ENCODE measurements at regions not wholly inside any gene's neighbourhood (a gene's known extent, or its start where the extent isn't known, plus 50 kb on each side); places are given as distances from the start of the nearest gene placed in this dataset.

DNA sequence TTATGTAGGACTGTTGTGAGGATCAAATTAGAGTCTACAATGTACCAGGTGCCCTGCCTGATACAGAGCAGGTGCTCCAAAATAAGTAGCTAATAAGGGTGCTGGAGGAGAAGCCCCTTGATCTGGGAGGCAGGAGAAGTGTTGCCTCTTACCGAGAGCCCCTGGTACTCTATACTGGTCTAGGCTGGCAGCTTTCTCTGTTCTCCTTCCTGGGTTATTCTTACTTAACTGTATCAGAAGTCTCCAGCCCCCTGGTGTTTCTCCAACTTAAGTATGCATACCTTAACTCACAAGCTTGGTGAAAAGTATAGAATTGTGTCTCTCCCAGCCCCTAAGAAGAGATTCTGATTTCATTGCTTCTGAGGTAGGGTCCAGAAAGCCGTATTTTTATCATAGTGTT is 254.9 kb downstream of the LRIG3 start:
- WGBS: 87% methylated on average over 2 of the region's 2 CpGs
- H3K9me3 ChIP-seq (ENCODE audit: control insufficient read depth in 4 of 4, low read length in 3 of 4): no peaks in the 10 kb centered on the region
- H3K27ac ChIP-seq (ENCODE audit: low read depth in 1 of 2, low read length in 2 of 2): no peak overlapping the region
- DNase-seq (ENCODE audit: low spot score): no peak
- TF ChIP-seq RXRA (IDR thresholded peaks at IDR 0.05) (no peak), EGR1 (IDR thresholded peaks at IDR 0.05; ENCODE audit: low read depth in 2 of 2) (no peak), NR2F2 (IDR thresholded peaks at IDR 0.05) (no peak), JUND (IDR thresholded peaks at IDR 0.05) (no peak), RAD21 (IDR thresholded peaks at IDR 0.05) (no peak), FOXA1 (IDR thresholded peaks at IDR 0.05) (no peak), GABPA (IDR thresholded peaks at IDR 0.05 in 1 of 2, conservative IDR thresholded peaks at IDR 0.05 in 1 of 2) (no peak)
- TF ChIP-seq, protein P1, sequence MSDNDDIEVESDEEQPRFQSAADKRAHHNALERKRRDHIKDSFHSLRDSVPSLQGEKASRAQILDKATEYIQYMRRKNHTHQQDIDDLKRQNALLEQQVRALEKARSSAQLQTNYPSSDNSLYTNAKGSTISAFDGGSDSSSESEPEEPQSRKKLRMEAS (IDR thresholded peaks at IDR 0.05): no peak
- TF ChIP-seq, protein P2, sequence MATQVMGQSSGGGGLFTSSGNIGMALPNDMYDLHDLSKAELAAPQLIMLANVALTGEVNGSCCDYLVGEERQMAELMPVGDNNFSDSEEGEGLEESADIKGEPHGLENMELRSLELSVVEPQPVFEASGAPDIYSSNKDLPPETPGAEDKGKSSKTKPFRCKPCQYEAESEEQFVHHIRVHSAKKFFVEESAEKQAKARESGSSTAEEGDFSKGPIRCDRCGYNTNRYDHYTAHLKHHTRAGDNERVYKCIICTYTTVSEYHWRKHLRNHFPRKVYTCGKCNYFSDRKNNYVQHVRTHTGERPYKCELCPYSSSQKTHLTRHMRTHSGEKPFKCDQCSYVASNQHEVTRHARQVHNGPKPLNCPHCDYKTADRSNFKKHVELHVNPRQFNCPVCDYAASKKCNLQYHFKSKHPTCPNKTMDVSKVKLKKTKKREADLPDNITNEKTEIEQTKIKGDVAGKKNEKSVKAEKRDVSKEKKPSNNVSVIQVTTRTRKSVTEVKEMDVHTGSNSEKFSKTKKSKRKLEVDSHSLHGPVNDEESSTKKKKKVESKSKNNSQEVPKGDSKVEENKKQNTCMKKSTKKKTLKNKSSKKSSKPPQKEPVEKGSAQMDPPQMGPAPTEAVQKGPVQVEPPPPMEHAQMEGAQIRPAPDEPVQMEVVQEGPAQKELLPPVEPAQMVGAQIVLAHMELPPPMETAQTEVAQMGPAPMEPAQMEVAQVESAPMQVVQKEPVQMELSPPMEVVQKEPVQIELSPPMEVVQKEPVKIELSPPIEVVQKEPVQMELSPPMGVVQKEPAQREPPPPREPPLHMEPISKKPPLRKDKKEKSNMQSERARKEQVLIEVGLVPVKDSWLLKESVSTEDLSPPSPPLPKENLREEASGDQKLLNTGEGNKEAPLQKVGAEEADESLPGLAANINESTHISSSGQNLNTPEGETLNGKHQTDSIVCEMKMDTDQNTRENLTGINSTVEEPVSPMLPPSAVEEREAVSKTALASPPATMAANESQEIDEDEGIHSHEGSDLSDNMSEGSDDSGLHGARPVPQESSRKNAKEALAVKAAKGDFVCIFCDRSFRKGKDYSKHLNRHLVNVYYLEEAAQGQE (IDR thresholded peaks at IDR 0.05): no peak
- H3K4me3 ChIP-seq (ENCODE audit: low read depth in 1 of 3, low read length in 3 of 3): no peak overlapping the region
- no peaks in the 10 kb centered on the region for H3K36me3 ChIP-seq (ENCODE audit: control insufficient read depth in 4 of 4, insufficient read depth in 3 of 4, low read depth in 1 of 4, low read length in 3 of 4)
- no peaks in the 10 kb centered on the region for H3K4me1 ChIP-seq (ENCODE audit: control insufficient read depth in 4 of 4, insufficient read depth in 4 of 4, low read length in 3 of 4)
- no peaks in the 10 kb centered on the region for H3K27me3 ChIP-seq (ENCODE audit: control insufficient read depth in 4 of 4, insufficient read depth in 4 of 4, low read length in 3 of 4)
- no peak overlapping the region for H3K9ac ChIP-seq (ENCODE audit: low read depth in 1 of 2, low read length in 2 of 2)

DNA sequence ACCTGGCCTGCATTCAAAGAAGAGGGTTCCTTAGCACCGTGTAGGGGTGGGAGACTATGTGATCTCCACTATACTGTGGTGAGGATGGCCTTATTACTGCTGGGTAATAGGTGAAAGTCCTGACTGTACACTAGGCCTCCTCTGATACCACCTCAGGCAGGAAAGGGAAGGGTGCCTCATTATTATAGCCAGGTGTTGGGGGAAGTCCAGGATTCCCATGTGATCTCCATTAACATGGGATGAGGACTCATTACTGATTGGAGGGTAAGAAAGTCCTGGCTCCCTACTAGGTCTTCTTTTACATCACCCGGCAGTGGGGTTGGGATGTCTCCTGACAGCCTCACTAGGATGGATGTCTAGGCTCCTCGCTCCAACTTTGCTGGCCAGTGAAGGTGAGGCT is 252.1 kb downstream of the LRIG3 start:
- DNase-seq (ENCODE audit: low spot score): no peak
- Histone ChIP-seq H3K27ac (ENCODE audit: low read depth in 1 of 2, low read length in 2 of 2) (no peak overlapping the region), H3K27me3 (ENCODE audit: control insufficient read depth in 4 of 4, insufficient read depth in 4 of 4, low read length in 3 of 4) (no peaks in the 10 kb centered on the region), H3K9ac (ENCODE audit: low read depth in 1 of 2, low read length in 2 of 2) (no peak overlapping the region), H3K36me3 (ENCODE audit: control insufficient read depth in 4 of 4, insufficient read depth in 3 of 4, low read depth in 1 of 4, low read length in 3 of 4) (no peaks in the 10 kb centered on the region), H3K9me3 (ENCODE audit: control insufficient read depth in 4 of 4, low read length in 3 of 4) (no peaks in the 10 kb centered on the region), H3K4me3 (ENCODE audit: low read depth in 1 of 3, low read length in 3 of 3) (no peak overlapping the region), H3K4me1 (ENCODE audit: control insufficient read depth in 4 of 4, insufficient read depth in 4 of 4, low read length in 3 of 4) (no peaks in the 10 kb centered on the region)
- TF ChIP-seq, protein P1 (IDR thresholded peaks at IDR 0.05): no peak
- no peak for TF ChIP-seq FOXA1 (IDR thresholded peaks at IDR 0.05)
- TF ChIP-seq, protein P2 (IDR thresholded peaks at IDR 0.05): no peak
- no peak for TF ChIP-seq RAD21 (IDR thresholded peaks at IDR 0.05)
- TF ChIP-seq GABPA (IDR thresholded peaks at IDR 0.05 in 1 of 2, conservative IDR thresholded peaks at IDR 0.05 in 1 of 2): no peak
- TF ChIP-seq, protein P3, sequence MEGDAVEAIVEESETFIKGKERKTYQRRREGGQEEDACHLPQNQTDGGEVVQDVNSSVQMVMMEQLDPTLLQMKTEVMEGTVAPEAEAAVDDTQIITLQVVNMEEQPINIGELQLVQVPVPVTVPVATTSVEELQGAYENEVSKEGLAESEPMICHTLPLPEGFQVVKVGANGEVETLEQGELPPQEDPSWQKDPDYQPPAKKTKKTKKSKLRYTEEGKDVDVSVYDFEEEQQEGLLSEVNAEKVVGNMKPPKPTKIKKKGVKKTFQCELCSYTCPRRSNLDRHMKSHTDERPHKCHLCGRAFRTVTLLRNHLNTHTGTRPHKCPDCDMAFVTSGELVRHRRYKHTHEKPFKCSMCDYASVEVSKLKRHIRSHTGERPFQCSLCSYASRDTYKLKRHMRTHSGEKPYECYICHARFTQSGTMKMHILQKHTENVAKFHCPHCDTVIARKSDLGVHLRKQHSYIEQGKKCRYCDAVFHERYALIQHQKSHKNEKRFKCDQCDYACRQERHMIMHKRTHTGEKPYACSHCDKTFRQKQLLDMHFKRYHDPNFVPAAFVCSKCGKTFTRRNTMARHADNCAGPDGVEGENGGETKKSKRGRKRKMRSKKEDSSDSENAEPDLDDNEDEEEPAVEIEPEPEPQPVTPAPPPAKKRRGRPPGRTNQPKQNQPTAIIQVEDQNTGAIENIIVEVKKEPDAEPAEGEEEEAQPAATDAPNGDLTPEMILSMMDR (IDR thresholded peaks at IDR 0.05; ENCODE audit: low read depth, low read length, missing input control): no peak
- TF ChIP-seq HNF4A (conservative IDR thresholded peaks at IDR 0.05): no peak
- TF ChIP-seq, protein P4, sequence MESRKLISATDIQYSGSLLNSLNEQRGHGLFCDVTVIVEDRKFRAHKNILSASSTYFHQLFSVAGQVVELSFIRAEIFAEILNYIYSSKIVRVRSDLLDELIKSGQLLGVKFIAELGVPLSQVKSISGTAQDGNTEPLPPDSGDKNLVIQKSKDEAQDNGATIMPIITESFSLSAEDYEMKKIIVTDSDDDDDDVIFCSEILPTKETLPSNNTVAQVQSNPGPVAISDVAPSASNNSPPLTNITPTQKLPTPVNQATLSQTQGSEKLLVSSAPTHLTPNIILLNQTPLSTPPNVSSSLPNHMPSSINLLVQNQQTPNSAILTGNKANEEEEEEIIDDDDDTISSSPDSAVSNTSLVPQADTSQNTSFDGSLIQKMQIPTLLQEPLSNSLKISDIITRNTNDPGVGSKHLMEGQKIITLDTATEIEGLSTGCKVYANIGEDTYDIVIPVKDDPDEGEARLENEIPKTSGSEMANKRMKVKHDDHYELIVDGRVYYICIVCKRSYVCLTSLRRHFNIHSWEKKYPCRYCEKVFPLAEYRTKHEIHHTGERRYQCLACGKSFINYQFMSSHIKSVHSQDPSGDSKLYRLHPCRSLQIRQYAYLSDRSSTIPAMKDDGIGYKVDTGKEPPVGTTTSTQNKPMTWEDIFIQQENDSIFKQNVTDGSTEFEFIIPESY (IDR thresholded peaks at IDR 0.05): no peak
- TF ChIP-seq, protein P5, sequence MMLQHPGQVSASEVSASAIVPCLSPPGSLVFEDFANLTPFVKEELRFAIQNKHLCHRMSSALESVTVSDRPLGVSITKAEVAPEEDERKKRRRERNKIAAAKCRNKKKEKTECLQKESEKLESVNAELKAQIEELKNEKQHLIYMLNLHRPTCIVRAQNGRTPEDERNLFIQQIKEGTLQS (IDR thresholded peaks at IDR 0.05): no peak
- TF ChIP-seq FOXA2 (IDR thresholded peaks at IDR 0.05): no peak
- TF ChIP-seq EGR1 (IDR thresholded peaks at IDR 0.05; ENCODE audit: low read depth in 2 of 2): no peak
- TF ChIP-seq RXRA (IDR thresholded peaks at IDR 0.05): no peak
- no peak for TF ChIP-seq JUND (IDR thresholded peaks at IDR 0.05)
- TF ChIP-seq SP1 (IDR thresholded peaks at IDR 0.05): no peak
- TF ChIP-seq YY1 (IDR thresholded peaks at IDR 0.05): no peak
- no peak for TF ChIP-seq NR2F2 (IDR thresholded peaks at IDR 0.05)
- no peak for TF ChIP-seq HNF4G (IDR thresholded peaks at IDR 0.05)
- 91% methylated on average over 3 of the region's 3 CpGs for WGBS

All from liver (tissue), 8 donors.